IPS-NIHi11 (cell line): ENCODE measurements at regions not wholly inside any gene's neighbourhood (a gene's known extent, or its start where the extent isn't known, plus 50 kb on each side); places are given as distances from the start of the nearest gene placed in this dataset.
"Not testable (repeated sequence)": the region's sequence is repeated elsewhere in the genome, so short reads cannot be mapped to it uniquely, and the experiment has no call there.

Source experiments
- DNase-seq: peaks from one replicate; pipeline ENCODE4 v3.0.0; 2012; ENCODE audit warnings: mixed read lengths, low spot score

- DNase-seq = no peak
Measured at GRCh38 chr3:101998256-101998926, 149.1 kb downstream of the NFKBIZ start.

DNA sequence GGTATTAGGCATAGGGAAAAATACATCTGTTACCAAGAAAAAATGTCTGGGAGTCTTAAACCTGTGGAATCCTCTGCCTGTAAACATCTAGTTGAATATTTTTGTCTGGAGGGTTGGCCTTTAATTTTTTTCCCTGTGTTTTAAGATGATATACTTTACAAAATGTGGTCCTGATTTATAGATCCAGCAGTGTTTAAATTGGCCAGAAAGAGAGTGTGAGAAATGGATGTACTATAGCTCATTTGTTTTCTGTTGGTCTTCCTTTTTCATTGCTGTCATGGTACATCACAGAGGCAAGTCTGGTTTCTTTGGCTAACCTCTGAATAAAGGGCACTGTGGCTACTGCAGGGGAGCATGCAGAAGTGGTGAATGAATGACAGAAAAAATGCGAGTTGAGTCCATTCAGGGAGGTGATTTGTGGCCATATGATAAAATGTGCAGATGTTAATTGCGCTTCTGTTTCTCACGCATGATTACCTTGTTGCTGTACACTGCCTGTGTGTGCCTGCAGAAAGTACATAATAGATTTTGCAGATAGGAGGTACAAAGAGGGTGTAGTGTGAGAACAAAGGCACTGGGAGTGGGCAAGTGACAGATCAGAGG, 150.0 kb downstream of the NFKBIZ start:
- DNase-seq = no peak

- DNase-seq = no peak
Measured at GRCh38 chr3:102000620-102001209, 151.4 kb downstream of the NFKBIZ start.

- DNase-seq = no peak
Measured at GRCh38 chr3:102002056-102002455, 152.7 kb downstream of the NFKBIZ start.

- no peak for DNase-seq
Measured at GRCh38 chr3:102004561-102004960, 155.2 kb downstream of the NFKBIZ start.

DNA sequence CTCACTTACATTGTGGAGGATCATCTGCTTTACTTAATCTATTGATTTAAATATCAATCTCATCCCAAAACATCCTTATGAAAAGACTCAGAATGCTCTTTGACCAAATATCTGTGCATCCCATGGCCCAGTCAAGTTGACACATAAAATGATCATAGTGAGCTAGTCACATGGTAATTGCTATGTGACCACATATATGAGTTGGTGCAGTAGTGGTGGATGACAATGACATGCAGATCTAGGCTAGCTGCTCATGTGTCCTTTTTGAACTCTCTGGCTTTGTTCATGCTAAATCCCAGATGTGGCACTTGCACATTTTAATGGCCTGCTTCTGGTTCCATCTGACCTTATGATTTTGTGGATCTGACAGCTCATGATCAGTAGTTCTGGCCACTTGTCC, 156.2 kb downstream of the NFKBIZ start:
- no peak for DNase-seq

DNA sequence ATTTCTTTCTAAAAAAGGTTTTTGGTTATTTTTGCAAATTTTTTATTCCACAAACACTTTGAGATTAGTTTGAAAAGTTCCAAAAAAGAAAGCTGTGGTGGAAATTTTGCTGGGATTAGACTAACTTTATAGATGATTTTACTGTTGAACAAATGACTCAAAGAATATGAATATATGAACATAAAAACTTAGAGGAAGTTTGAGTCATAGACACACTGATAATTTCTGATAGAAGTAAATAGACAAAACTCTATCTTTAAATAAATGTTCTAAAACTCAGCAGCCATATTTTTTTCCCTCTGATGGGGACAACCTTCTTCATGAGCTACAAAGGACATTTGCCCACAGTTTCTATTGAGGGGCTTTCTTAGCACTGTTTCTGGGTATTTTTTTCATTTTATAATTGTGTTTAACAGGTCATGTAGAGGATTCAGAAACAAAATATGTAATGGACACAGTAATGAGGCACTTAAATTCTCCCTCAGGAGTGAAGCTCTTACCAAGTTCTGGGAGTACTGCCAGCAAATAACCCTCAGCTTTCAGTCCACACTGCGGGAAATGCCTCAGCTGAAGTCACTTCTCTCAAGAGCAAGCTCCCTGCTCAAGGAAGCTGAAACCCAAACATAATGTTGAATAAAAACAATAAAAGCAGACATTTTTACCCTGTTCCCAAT, 157.6 kb downstream of the NFKBIZ start:
- peak; percentile 8 for DNase-seq

DNA sequence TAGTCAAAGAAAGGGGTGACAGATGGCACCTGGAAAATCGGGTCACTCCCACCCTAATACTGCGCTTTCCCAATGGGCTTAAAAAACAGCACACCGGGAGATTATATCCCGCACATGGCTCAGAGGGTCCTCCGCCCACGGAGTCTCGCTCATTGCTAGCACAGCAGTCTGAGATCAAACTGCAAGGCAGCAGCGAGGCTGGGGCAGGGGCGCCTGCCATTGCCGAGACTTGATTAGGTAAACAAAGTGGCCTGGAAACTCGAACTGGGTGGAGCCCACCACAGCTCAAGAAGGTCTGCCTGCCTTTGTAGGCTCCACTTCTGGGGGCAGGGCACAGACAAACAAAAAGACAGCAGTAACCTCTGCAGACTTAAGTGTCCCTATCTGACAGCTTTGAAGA, 159.1 kb downstream of the NFKBIZ start:
- DNase-seq = not testable (repeated sequence)

DNA sequence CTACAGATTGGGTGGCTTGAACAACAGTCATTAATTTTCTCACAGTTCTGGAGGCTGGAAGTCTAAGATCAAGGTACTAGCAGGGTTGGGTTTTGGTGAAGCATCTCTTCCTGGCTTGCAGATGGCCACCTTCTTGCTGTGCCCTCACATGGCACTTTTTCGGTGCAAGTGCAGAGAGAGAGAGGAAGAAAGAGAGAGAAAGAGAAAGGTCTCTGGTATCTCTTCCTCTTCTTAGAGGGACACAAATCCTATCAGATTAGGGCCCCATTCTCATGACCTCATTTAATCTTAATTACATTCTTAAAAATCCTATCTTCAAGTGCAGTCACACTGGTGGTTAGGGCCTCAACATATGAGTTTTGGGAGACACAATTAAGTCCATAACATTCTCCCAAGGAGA, 167.1 kb downstream of the NFKBIZ start:
- DNase-seq = no peak

GRCh38 chr3:102017784-102018183, 168.5 kb downstream of the NFKBIZ start:
- no peak for DNase-seq

DNA sequence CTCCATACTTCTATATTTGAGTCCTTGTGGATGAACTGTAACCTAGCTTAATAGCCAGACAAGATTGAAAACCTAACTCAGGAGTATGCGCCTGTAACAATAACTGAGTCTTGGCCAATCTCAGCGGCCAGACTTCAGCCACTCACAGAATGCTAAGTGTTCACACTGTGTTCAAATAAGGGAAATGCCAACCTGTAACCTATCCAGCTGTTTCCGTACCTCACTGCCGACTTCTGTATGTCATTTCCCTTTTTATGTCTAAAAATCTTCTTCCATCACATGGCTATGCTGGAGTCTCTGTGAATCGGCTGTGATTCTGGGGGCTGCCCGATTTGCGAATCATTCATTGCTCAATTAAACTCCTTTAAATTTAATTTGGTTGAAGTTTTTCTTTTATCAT, 169.2 kb downstream of the NFKBIZ start:
- no peak for DNase-seq

DNA sequence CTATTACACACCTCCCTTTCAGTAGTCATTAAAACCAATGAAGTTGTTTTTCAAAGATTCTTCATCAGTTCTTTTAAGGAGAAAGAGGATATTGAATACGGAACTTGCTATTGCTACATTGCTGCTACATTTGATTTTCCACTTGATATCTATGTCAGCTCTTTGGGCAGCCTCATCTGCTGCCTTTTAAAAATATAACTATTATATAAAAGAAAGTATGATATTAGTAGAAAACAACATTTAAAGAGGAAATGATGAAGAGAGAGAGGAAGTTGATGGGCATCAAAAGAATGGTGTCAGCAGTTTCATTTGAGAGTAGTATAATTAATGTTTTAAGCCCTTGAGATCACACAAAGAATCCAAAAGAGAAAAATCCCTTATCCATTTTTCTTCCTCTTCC, 171.4 kb downstream of the NFKBIZ start:
- no peak for DNase-seq

DNA sequence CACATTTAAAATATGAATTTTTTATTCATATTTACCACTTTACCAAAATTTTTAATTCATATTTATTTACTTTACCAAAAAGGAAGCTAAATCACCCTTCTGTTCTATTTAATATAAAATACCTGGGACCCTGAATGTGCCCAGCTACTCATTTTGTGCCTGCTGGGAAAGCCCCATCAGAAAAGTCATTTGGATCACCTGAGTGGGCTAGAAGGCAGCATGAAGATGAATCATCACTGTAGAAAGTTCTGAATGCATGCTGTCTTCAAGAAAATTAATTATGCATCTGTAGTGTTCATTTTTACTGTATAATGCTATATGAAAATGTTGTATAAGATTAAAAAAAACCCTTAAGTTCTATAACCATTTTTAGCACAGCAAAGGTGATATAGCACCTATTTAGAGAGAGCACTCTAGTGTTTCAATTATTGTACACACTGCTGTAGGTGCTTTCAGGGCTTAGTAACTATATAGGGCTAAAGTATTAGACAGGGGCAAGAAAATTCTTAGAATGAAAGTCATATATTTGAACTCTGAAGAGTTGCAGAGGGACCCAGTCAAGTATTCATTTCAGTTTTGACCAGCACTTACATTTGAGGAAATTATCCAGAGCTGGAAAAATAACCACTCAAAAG, 175.1 kb downstream of the NFKBIZ start:
- DNase-seq = no peak

GRCh38 chr3:102025606-102026270, 176.4 kb downstream of the NFKBIZ start:
- DNase-seq = no peak

- DNase-seq = no peak
Measured at GRCh38 chr3:102026656-102027055, 177.3 kb downstream of the NFKBIZ start.

- DNase-seq = no peak
Measured at GRCh38 chr3:102030661-102031060, 181.3 kb downstream of the NFKBIZ start.

GRCh38 chr3:102031834-102032233, 182.5 kb downstream of the NFKBIZ start:
- DNase-seq = no peak

- no peak for DNase-seq
Measured at GRCh38 chr3:102032491-102033383, 183.4 kb downstream of the NFKBIZ start.

- no peak for DNase-seq
Measured at GRCh38 chr3:102034639-102035451, 185.5 kb downstream of the NFKBIZ start.

DNA sequence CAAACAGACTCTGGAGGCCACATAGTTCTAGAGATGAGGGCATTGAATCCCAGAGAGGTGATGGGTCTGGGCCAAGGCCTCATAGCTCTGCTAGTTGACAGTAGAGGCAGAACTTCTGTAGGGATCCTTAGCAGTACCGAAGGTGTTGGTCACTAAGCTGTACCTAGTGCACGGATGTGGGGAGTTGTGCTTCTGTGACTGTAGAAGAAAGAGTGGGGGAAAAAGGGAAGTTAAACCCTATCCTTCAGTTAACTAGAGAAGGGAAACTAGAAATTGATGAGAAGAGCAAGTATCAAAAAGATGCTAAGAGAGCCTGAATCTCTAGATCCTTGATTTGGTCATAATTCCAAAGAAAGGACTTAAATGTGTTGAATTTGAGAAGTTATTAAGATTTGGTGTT, 186.7 kb downstream of the NFKBIZ start:
- no peak for DNase-seq
